ENCODE measurements at regions not wholly inside any gene's neighbourhood (a gene's known extent, or its start where the extent isn't known, plus 50 kb on each side); places are given as distances from the start of the nearest gene placed in this dataset.

DNA sequence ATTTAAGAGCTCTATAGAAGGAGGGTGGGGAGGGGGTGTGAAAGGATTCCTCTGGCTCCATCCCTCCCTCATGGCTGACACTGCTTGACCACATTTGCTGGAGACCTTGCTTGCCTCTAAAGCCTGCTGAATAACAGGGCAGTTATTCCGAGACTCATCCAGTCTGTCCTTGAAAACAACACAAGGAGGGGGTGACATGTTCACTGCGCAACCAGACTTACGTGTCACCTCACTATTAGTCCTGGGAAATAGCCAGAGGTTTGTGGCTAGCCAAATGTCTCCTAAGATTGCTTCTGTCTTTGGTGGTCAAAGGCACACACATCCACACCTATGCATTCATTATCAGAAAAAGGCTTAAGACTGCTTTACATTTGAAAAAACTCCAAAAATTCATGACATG, 256.2 kb upstream of the SKOR2 start:
- TF ChIP-seq, protein P1, sequence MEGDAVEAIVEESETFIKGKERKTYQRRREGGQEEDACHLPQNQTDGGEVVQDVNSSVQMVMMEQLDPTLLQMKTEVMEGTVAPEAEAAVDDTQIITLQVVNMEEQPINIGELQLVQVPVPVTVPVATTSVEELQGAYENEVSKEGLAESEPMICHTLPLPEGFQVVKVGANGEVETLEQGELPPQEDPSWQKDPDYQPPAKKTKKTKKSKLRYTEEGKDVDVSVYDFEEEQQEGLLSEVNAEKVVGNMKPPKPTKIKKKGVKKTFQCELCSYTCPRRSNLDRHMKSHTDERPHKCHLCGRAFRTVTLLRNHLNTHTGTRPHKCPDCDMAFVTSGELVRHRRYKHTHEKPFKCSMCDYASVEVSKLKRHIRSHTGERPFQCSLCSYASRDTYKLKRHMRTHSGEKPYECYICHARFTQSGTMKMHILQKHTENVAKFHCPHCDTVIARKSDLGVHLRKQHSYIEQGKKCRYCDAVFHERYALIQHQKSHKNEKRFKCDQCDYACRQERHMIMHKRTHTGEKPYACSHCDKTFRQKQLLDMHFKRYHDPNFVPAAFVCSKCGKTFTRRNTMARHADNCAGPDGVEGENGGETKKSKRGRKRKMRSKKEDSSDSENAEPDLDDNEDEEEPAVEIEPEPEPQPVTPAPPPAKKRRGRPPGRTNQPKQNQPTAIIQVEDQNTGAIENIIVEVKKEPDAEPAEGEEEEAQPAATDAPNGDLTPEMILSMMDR (IDR thresholded peaks at IDR 0.05) = no peak
- TF ChIP-seq POLR2AphosphoS5 (IDR thresholded peaks at IDR 0.05; ENCODE audit: low read depth, low read length) = no peak
- TF ChIP-seq, protein P2, sequence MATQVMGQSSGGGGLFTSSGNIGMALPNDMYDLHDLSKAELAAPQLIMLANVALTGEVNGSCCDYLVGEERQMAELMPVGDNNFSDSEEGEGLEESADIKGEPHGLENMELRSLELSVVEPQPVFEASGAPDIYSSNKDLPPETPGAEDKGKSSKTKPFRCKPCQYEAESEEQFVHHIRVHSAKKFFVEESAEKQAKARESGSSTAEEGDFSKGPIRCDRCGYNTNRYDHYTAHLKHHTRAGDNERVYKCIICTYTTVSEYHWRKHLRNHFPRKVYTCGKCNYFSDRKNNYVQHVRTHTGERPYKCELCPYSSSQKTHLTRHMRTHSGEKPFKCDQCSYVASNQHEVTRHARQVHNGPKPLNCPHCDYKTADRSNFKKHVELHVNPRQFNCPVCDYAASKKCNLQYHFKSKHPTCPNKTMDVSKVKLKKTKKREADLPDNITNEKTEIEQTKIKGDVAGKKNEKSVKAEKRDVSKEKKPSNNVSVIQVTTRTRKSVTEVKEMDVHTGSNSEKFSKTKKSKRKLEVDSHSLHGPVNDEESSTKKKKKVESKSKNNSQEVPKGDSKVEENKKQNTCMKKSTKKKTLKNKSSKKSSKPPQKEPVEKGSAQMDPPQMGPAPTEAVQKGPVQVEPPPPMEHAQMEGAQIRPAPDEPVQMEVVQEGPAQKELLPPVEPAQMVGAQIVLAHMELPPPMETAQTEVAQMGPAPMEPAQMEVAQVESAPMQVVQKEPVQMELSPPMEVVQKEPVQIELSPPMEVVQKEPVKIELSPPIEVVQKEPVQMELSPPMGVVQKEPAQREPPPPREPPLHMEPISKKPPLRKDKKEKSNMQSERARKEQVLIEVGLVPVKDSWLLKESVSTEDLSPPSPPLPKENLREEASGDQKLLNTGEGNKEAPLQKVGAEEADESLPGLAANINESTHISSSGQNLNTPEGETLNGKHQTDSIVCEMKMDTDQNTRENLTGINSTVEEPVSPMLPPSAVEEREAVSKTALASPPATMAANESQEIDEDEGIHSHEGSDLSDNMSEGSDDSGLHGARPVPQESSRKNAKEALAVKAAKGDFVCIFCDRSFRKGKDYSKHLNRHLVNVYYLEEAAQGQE (IDR thresholded peaks at IDR 0.05; ENCODE audit: low read depth, low read length) = no peak

Data from SK-N-SH (cell line).